Ureter (tissue), 1 donor: ENCODE measurements at regions not wholly inside any gene's neighbourhood (a gene's known extent, or its start where the extent isn't known, plus 50 kb on each side); places are given as distances from the start of the nearest gene placed in this dataset.

Source experiments
- DNase-seq: peaks from one replicate; pipeline ENCODE4 v3.0.0-alpha.2; 2020; ENCODE audit warnings: low spot score
- donor health status: DM: yes; HTN: yes; CAD: no.

DNA sequence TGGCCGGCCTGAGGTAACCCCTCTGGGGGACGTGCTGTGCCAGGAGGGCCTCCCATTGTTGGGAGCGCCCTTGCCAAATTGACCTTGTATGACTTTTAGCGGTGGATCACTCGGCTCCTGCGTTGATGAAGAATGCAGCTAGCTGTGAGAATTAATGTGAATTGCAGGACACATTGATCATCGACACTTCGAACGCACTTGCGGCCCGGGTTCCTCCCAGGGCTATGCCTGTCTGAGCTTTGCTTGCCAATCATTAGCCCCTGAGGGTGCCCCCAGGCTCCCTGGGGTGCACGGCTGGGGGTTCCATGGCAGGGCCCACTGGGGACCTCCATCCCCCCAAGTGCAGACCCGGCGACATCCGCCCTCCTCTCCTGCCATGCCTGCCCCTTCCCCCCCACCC lies 672.4 kb downstream of the TSPY10 start:
- peak; percentile 19 for DNase-seq
